Stimulated activated memory B cell treated with anti-CD40 and anti-IgM and Interleukin-4, amounts not matched to agents 10 μg/mL and 1 μg/mL and 100 μg/mL, for 72 hours (primary cell): ENCODE measurements at regions not wholly inside any gene's neighbourhood (a gene's known extent, or its start where the extent isn't known, plus 50 kb on each side); places are given as distances from the start of the nearest gene placed in this dataset.

ENCODE experiments used
- ATAC-seq: fragments of 150-1000 bp; cut with Tn5 transposase; 2 replicates; pipeline ENCODE4 v1.10.0; 2021
- H3K27ac Mint-ChIP-seq: one replicate; pipeline ENCODE4 v1.8.0; 2022; ENCODE audit warnings: mild to moderate bottlenecking, mixed read lengths
- H3K27me3 Mint-ChIP-seq: one replicate; pipeline ENCODE4 v1.8.0; 2022; ENCODE audit warnings: mixed read lengths
- H3K36me3 Mint-ChIP-seq: one replicate; pipeline ENCODE4 v1.8.0; 2022; ENCODE audit warnings: mixed read lengths
- H3K4me1 Mint-ChIP-seq: one replicate; pipeline ENCODE4 v1.8.0; 2022; ENCODE audit warnings: mixed read lengths
- H3K4me3 Mint-ChIP-seq: one replicate; pipeline ENCODE4 v1.8.0; 2022; ENCODE audit warnings: mild to moderate bottlenecking, moderate library complexity, mixed read lengths
- H3K9me3 Mint-ChIP-seq: one replicate; pipeline ENCODE4 v1.8.0; 2022; ENCODE audit warnings: mixed read lengths

GRCh38 chr11:112786886-112787530 lies 174.2 kb upstream of the NCAM1 start:
- no peak for ATAC-seq
- H3K4me1 Mint-ChIP-seq: no peaks in the 10 kb centered on the region

GRCh38 chr11:112789481-112789880 lies 171.7 kb upstream of the NCAM1 start:
- no peaks in the 10 kb centered on the region for H3K4me1 Mint-ChIP-seq
- H3K4me3 Mint-ChIP-seq: no peak overlapping the region
- no peak overlapping the region for H3K27ac Mint-ChIP-seq
- H3K9me3 Mint-ChIP-seq: no peaks in the 10 kb centered on the region
- no peak for ATAC-seq
- H3K36me3 Mint-ChIP-seq: no peaks in the 10 kb centered on the region
- peaks cover 12% of the 10 kb centered on the region for H3K27me3 Mint-ChIP-seq

More at GRCh38 chr11:112786886-112787530, 174.2 kb upstream of the NCAM1 start:
- Mint-ChIP-seq H3K27me3 (peaks cover 12% of the 10 kb centered on the region), H3K4me3 (no peak overlapping the region), H3K9me3 (peaks cover 2% of the 10 kb centered on the region), H3K36me3 (no peaks in the 10 kb centered on the region), H3K27ac (no peak overlapping the region)

GRCh38 chr11:112790286-112790685 lies 170.9 kb upstream of the NCAM1 start:
- Mint-ChIP-seq H3K27me3 (peaks cover 12% of the 10 kb centered on the region), H3K27ac (no peak overlapping the region), H3K4me1 (no peaks in the 10 kb centered on the region), H3K9me3 (no peaks in the 10 kb centered on the region), H3K4me3 (no peak overlapping the region), H3K36me3 (no peaks in the 10 kb centered on the region)
- no peak for ATAC-seq

GRCh38 chr11:112792070-112792469 lies 169.2 kb upstream of the NCAM1 start:
- Mint-ChIP-seq H3K4me3 (no peak overlapping the region), H3K27me3 (peaks cover under 1% of the 10 kb centered on the region), H3K36me3 (no peaks in the 10 kb centered on the region), H3K27ac (no peak overlapping the region), H3K9me3 (no peaks in the 10 kb centered on the region), H3K4me1 (no peaks in the 10 kb centered on the region)
- ATAC-seq: no peak

- H3K4me1 Mint-ChIP-seq: no peaks in the 10 kb centered on the region
- no peak for ATAC-seq
- no peaks in the 10 kb centered on the region for H3K36me3 Mint-ChIP-seq
- H3K9me3 Mint-ChIP-seq: no peaks in the 10 kb centered on the region
- no peaks in the 10 kb centered on the region for H3K27me3 Mint-ChIP-seq
- no peak overlapping the region for H3K4me3 Mint-ChIP-seq
- H3K27ac Mint-ChIP-seq: no peak overlapping the region
Measured at GRCh38 chr11:112793416-112793815, 167.8 kb upstream of the NCAM1 start.

GRCh38 chr11:112794331-112794846 lies 166.8 kb upstream of the NCAM1 start:
- H3K27ac Mint-ChIP-seq: no peak overlapping the region
- no peak for ATAC-seq
- no peaks in the 10 kb centered on the region for H3K36me3 Mint-ChIP-seq
- no peak overlapping the region for H3K4me3 Mint-ChIP-seq
- H3K27me3 Mint-ChIP-seq: peaks cover 7% of the 10 kb centered on the region
- H3K4me1 Mint-ChIP-seq: no peaks in the 10 kb centered on the region
- H3K9me3 Mint-ChIP-seq: no peaks in the 10 kb centered on the region

- no peak overlapping the region for H3K4me3 Mint-ChIP-seq
- no peaks in the 10 kb centered on the region for H3K36me3 Mint-ChIP-seq
- H3K4me1 Mint-ChIP-seq: no peaks in the 10 kb centered on the region
- no peaks in the 10 kb centered on the region for H3K9me3 Mint-ChIP-seq
- peaks cover 15% of the 10 kb centered on the region for H3K27me3 Mint-ChIP-seq
- no peak overlapping the region for H3K27ac Mint-ChIP-seq
- ATAC-seq: peak; percentile 53
Measured at GRCh38 chr11:112795142-112795815, 165.9 kb upstream of the NCAM1 start.

GRCh38 chr11:112795911-112796649 lies 165.1 kb upstream of the NCAM1 start:
- ATAC-seq: no peak
- no peak overlapping the region for H3K27ac Mint-ChIP-seq
- H3K27me3 Mint-ChIP-seq: peaks cover 23% of the 10 kb centered on the region
- H3K4me3 Mint-ChIP-seq: no peak overlapping the region
- H3K36me3 Mint-ChIP-seq: no peaks in the 10 kb centered on the region
- H3K4me1 Mint-ChIP-seq: no peaks in the 10 kb centered on the region
- H3K9me3 Mint-ChIP-seq: no peaks in the 10 kb centered on the region

GRCh38 chr11:112797092-112797491 lies 164.1 kb upstream of the NCAM1 start:
- Mint-ChIP-seq H3K4me1 (no peaks in the 10 kb centered on the region), H3K4me3 (no peak overlapping the region), H3K27ac (no peak overlapping the region), H3K9me3 (no peaks in the 10 kb centered on the region), H3K36me3 (no peaks in the 10 kb centered on the region), H3K27me3 (peaks cover 31% of the 10 kb centered on the region)
- ATAC-seq: no peak

GRCh38 chr11:112797648-112798293 lies 163.4 kb upstream of the NCAM1 start:
- no peak for ATAC-seq
- no peaks in the 10 kb centered on the region for H3K36me3 Mint-ChIP-seq
- peaks cover 31% of the 10 kb centered on the region for H3K27me3 Mint-ChIP-seq
- H3K9me3 Mint-ChIP-seq: no peaks in the 10 kb centered on the region
- H3K4me1 Mint-ChIP-seq: no peaks in the 10 kb centered on the region
- H3K27ac Mint-ChIP-seq: no peak overlapping the region
- H3K4me3 Mint-ChIP-seq: no peak overlapping the region

GRCh38 chr11:112801025-112801816 lies 160.0 kb upstream of the NCAM1 start:
- peaks cover 31% of the 10 kb centered on the region for H3K27me3 Mint-ChIP-seq
- no peaks in the 10 kb centered on the region for H3K36me3 Mint-ChIP-seq
- peaks cover 3% of the 10 kb centered on the region for H3K9me3 Mint-ChIP-seq
- H3K4me3 Mint-ChIP-seq: no peak overlapping the region
- H3K27ac Mint-ChIP-seq: no peak overlapping the region
- H3K4me1 Mint-ChIP-seq: no peaks in the 10 kb centered on the region
- no peak for ATAC-seq

- Mint-ChIP-seq H3K9me3 (peaks cover 3% of the 10 kb centered on the region), H3K4me3 (no peak overlapping the region), H3K27ac (no peak overlapping the region), H3K36me3 (no peaks in the 10 kb centered on the region), H3K27me3 (peaks cover 31% of the 10 kb centered on the region), H3K4me1 (no peaks in the 10 kb centered on the region)
- no peak for ATAC-seq
Measured at GRCh38 chr11:112801817-112802088, 159.5 kb upstream of the NCAM1 start.

- H3K9me3 Mint-ChIP-seq: peaks cover 6% of the 10 kb centered on the region
- no peak for ATAC-seq
- no peak overlapping the region for H3K27ac Mint-ChIP-seq
- no peaks in the 10 kb centered on the region for H3K36me3 Mint-ChIP-seq
- H3K4me3 Mint-ChIP-seq: no peak overlapping the region
- no peaks in the 10 kb centered on the region for H3K4me1 Mint-ChIP-seq
- H3K27me3 Mint-ChIP-seq: peaks cover 12% of the 10 kb centered on the region
Measured at GRCh38 chr11:112805658-112806057, 155.6 kb upstream of the NCAM1 start.

- Mint-ChIP-seq H3K4me1 (no peaks in the 10 kb centered on the region), H3K27ac (no peak overlapping the region), H3K36me3 (no peaks in the 10 kb centered on the region), H3K4me3 (no peak overlapping the region), H3K9me3 (peaks cover 6% of the 10 kb centered on the region), H3K27me3 (peaks cover 6% of the 10 kb centered on the region)
- ATAC-seq: no peak
Measured at GRCh38 chr11:112806256-112806655, 155.0 kb upstream of the NCAM1 start.

GRCh38 chr11:112806876-112807275 lies 154.3 kb upstream of the NCAM1 start:
- H3K4me1 Mint-ChIP-seq: no peaks in the 10 kb centered on the region
- no peaks in the 10 kb centered on the region for H3K36me3 Mint-ChIP-seq
- H3K27me3 Mint-ChIP-seq: no peaks in the 10 kb centered on the region
- ATAC-seq: no peak
- H3K4me3 Mint-ChIP-seq: no peak overlapping the region
- no peak overlapping the region for H3K27ac Mint-ChIP-seq
- peaks cover 6% of the 10 kb centered on the region for H3K9me3 Mint-ChIP-seq
